Karpas-422 (cell line): ENCODE measurements at regions not wholly inside any gene's neighbourhood (a gene's known extent, or its start where the extent isn't known, plus 50 kb on each side); places are given as distances from the start of the nearest gene placed in this dataset.

Experiments
- DNase-seq: peaks from one replicate; pipeline ENCODE4 v3.0.0-alpha.2; 2015
- H2AFZ ChIP-seq: fragments of 200-600 bp; sonication (generic); 2 replicates; pipeline ENCODE4 v1.6.1; 2014; ENCODE audit warnings: antibody characterized with exemption, low read length, mixed read lengths
- H3K27ac ChIP-seq: fragments of 200-600 bp; sonication (generic); 2 replicates; pipeline ENCODE4 v1.5.1; 2014; ENCODE audit warnings: mild to moderate bottlenecking, low read length, moderate library complexity
- H3K27me3 ChIP-seq: fragments of 200-600 bp; sonication (generic); 2 replicates; pipeline ENCODE4 v1.6.1; 2014; ENCODE audit warnings: low read length, mixed read lengths
- H3K36me3 ChIP-seq: fragments of 200-600 bp; sonication (generic); 2 replicates; pipeline ENCODE4 v1.6.1; 2014; ENCODE audit warnings: low read length, mixed read lengths; ENCODE audit not compliant: insufficient read depth
- H3K4me1 ChIP-seq: fragments of 200-600 bp; sonication (generic); 2 replicates; pipeline ENCODE4 v1.6.1; 2014; ENCODE audit warnings: mild to moderate bottlenecking, low read length, mixed read lengths
- H3K4me2 ChIP-seq: fragments of 200-600 bp; sonication (generic); 2 replicates; pipeline ENCODE4 v1.6.1; 2014; ENCODE audit warnings: low read length, low read depth, mild to moderate bottlenecking; ENCODE audit not compliant: poor library complexity, severe bottlenecking
- H3K4me3 ChIP-seq: fragments of 200-600 bp; sonication (generic); 2 replicates; pipeline ENCODE4 v1.5.1; 2014; ENCODE audit warnings: mild to moderate bottlenecking, antibody characterized with exemption, low read length, mixed read lengths
- H3K79me2 ChIP-seq: fragments of 200-600 bp; sonication (generic); 2 replicates; pipeline ENCODE4 v1.6.1; 2014; ENCODE audit warnings: mild to moderate bottlenecking, low read length, mixed read lengths
- H3K9ac ChIP-seq: fragments of 200-600 bp; sonication (generic); 2 replicates; pipeline ENCODE4 v1.6.0; 2014; ENCODE audit warnings: low read length
- H3K9me2 ChIP-seq: fragments of 200-600 bp; sonication (generic), shearing (Covaris generic); replicated peaks from 2 replicates; pipeline ENCODE4 v1.6.0; 2014; ENCODE audit warnings: mild to moderate bottlenecking, low read length, moderate library complexity; ENCODE audit not compliant: insufficient read depth
- H3K9me3 ChIP-seq: fragments of 300-700, 200-600 bp; sonication (generic); 2 replicates; pipeline ENCODE4 v1.6.1; 2014; ENCODE audit warnings: low read length, mixed read lengths
- H4K20me1 ChIP-seq: fragments of 200-600 bp; sonication (generic); 2 replicates; pipeline ENCODE4 v1.6.1; 2014; ENCODE audit warnings: mild to moderate bottlenecking, antibody characterized with exemption, low read length, low read depth; ENCODE audit not compliant: insufficient read depth

DNA sequence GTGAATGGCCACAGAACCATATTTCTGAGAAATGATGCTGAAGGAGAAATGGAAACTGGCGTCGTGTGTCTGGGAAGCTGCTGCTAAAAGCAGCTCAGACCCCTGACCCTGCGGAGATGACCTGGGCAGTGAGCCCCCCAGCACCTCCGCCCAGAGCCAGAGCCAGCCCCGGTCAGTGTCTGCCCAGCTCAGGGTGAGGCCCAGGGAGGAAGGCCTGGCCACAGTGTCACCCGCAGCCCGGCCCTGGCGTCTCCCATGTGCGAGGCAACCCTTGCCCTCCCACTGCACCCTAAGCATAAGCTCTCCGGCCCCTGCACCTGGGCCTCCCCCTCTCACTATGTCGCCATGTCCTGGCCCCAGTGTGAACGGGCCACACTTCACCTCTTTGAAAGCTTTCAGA is 502.8 kb downstream of the EIPR1 start:
- Histone ChIP-seq H3K9me3 (no peaks in the 10 kb centered on the region), H3K9ac (no peak overlapping the region), H2AFZ (no peak overlapping the region), H3K36me3 (no peaks in the 10 kb centered on the region), H3K4me3 (no peak overlapping the region), H3K79me2 (no peaks in the 10 kb centered on the region), H4K20me1 (no peaks in the 10 kb centered on the region), H3K27me3 (no peaks in the 10 kb centered on the region), H3K9me2 (no peaks in the 10 kb centered on the region), H3K27ac (no peak overlapping the region), H3K4me2 (no peak overlapping the region), H3K4me1 (peaks cover 15% of the 10 kb centered on the region)
- no peak for DNase-seq

GRCh38 chr2:2874341-2874740 is 503.3 kb downstream of the EIPR1 start:
- Histone ChIP-seq H3K4me2 (no peak overlapping the region), H3K4me1 (peaks cover 11% of the 10 kb centered on the region), H3K27ac (no peak overlapping the region), H4K20me1 (no peaks in the 10 kb centered on the region), H3K36me3 (no peaks in the 10 kb centered on the region), H3K79me2 (no peaks in the 10 kb centered on the region), H2AFZ (no peak overlapping the region), H3K4me3 (no peak overlapping the region), H3K9me3 (no peaks in the 10 kb centered on the region), H3K9ac (no peak overlapping the region), H3K9me2 (no peaks in the 10 kb centered on the region), H3K27me3 (no peaks in the 10 kb centered on the region)
- DNase-seq: no peak

- Histone ChIP-seq H3K9me3 (no peaks in the 10 kb centered on the region), H4K20me1 (no peaks in the 10 kb centered on the region), H3K9me2 (no peaks in the 10 kb centered on the region), H3K79me2 (no peaks in the 10 kb centered on the region), H3K27me3 (no peaks in the 10 kb centered on the region), H3K36me3 (no peaks in the 10 kb centered on the region), H3K4me2 (no peak overlapping the region), H2AFZ (no peak overlapping the region), H3K27ac (no peak overlapping the region), H3K4me1 (peaks cover 7% of the 10 kb centered on the region; the same call in 1 of the 2 replicates), H3K4me3 (no peak overlapping the region), H3K9ac (no peak overlapping the region)
- no peak for DNase-seq
Measured at GRCh38 chr2:2873450-2873811, 504.2 kb downstream of the EIPR1 start.

- Histone ChIP-seq H3K36me3 (no peaks in the 10 kb centered on the region), H4K20me1 (no peaks in the 10 kb centered on the region), H3K27ac (no peak overlapping the region), H3K4me2 (no peak overlapping the region), H3K79me2 (no peaks in the 10 kb centered on the region), H3K9me2 (no peaks in the 10 kb centered on the region), H3K4me3 (no peak overlapping the region), H2AFZ (no peak overlapping the region), H3K27me3 (no peaks in the 10 kb centered on the region), H3K4me1 (peaks cover 7% of the 10 kb centered on the region; the same call in 1 of the 2 replicates), H3K9ac (no peak overlapping the region), H3K9me3 (no peaks in the 10 kb centered on the region)
- no peak for DNase-seq
Measured at GRCh38 chr2:2872713-2873449, 504.7 kb downstream of the EIPR1 start.

GRCh38 chr2:2872309-2872617 is 505.4 kb downstream of the EIPR1 start:
- Histone ChIP-seq H3K4me1 (peaks cover 7% of the 10 kb centered on the region; the same call in 1 of the 2 replicates), H3K9me3 (no peaks in the 10 kb centered on the region), H3K27me3 (no peaks in the 10 kb centered on the region), H4K20me1 (no peaks in the 10 kb centered on the region), H2AFZ (no peak overlapping the region), H3K9ac (no peak overlapping the region), H3K27ac (no peak overlapping the region), H3K9me2 (no peaks in the 10 kb centered on the region), H3K4me2 (no peak overlapping the region), H3K36me3 (no peaks in the 10 kb centered on the region), H3K4me3 (no peak overlapping the region), H3K79me2 (no peaks in the 10 kb centered on the region)
- DNase-seq: no peak

DNA sequence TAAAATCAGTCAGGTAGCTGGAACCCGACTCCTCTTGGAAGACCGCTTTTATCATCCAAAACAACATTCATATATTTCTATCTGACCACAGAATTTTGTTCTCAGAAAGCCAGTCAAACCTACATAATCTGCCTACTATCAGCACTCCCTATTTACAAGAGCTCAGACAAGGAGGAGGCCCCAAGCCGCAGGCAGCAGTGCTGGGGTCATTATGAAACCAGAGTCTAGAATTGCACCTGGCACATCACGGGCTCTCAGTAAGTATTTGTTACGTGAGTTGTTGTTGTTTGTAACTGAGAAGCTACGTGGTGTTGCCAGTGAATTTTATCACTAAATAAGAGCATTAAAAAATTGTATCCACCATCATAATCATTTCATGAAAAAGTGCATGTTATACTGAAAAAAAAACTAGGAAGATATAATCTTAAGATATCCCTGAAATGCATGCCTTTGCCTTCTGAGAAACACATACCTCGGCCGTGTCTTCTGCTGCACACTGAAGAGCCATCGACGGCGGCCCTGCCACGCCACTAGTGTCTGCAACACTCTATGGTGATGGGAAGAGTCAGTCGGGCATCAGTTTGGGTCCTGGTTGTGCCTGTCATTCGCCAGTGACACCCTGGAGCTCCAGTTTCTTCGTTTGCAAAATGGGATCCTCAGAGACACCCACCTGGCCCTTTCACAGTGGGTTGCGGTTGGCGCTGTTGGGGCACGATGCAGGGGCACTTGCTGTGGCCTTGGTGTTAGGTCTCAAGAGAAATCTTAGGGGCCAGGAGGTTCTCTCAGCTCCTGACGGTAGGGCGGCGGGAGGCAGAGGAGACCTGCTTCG is 505.9 kb downstream of the EIPR1 start:
- Histone ChIP-seq H3K36me3 (no peaks in the 10 kb centered on the region), H3K4me3 (no peak overlapping the region), H3K9me2 (no peaks in the 10 kb centered on the region), H2AFZ (no peak overlapping the region), H3K9ac (no peak overlapping the region), H4K20me1 (no peaks in the 10 kb centered on the region), H3K27me3 (no peaks in the 10 kb centered on the region), H3K9me3 (no peaks in the 10 kb centered on the region), H3K4me1 (peaks cover 7% of the 10 kb centered on the region; the same call in 1 of the 2 replicates), H3K4me2 (no peak overlapping the region), H3K27ac (no peak overlapping the region), H3K79me2 (no peaks in the 10 kb centered on the region)
- no peak for DNase-seq

DNA sequence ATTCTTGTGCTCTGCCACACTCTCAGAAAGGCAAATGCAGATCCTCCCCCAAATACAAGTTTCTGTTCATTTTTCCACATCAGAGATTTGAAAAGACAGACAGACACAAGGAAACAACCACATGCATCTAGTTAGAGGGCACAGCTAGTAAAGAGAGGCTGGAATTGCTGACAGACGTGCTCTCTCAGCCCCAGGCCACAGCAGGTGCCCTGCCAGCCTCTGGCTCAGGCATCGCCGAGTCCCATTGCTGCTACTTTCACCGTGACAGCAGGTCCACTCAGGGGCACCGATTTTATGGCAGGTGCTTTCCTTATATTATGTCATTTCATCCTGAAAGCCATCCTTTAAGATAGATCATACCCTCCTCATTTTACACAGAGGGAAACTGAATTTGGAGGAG is 507.5 kb downstream of the EIPR1 start:
- Histone ChIP-seq H3K4me3 (no peak overlapping the region), H3K4me1 (peaks cover 7% of the 10 kb centered on the region; the same call in 1 of the 2 replicates), H3K36me3 (no peaks in the 10 kb centered on the region), H3K79me2 (no peaks in the 10 kb centered on the region), H3K4me2 (no peak overlapping the region), H3K9ac (no peak overlapping the region), H3K27ac (no peak overlapping the region), H3K9me3 (no peaks in the 10 kb centered on the region), H2AFZ (no peak overlapping the region), H3K9me2 (no peaks in the 10 kb centered on the region), H3K27me3 (no peaks in the 10 kb centered on the region), H4K20me1 (no peaks in the 10 kb centered on the region)
- DNase-seq: no peak

GRCh38 chr2:2869553-2869952 is 508.1 kb downstream of the EIPR1 start:
- Histone ChIP-seq H3K4me1 (peaks cover 7% of the 10 kb centered on the region; the same call in 1 of the 2 replicates), H3K27me3 (no peaks in the 10 kb centered on the region), H3K9me3 (no peaks in the 10 kb centered on the region), H4K20me1 (no peaks in the 10 kb centered on the region), H3K9me2 (no peaks in the 10 kb centered on the region), H3K9ac (no peak overlapping the region), H3K36me3 (no peaks in the 10 kb centered on the region), H3K4me3 (no peak overlapping the region), H3K27ac (no peak overlapping the region), H3K79me2 (no peaks in the 10 kb centered on the region), H2AFZ (no peak overlapping the region), H3K4me2 (no peak overlapping the region)
- no peak for DNase-seq
